ENCODE measurements at regions not wholly inside any gene's neighbourhood (a gene's known extent, or its start where the extent isn't known, plus 50 kb on each side); places are given as distances from the start of the nearest gene placed in this dataset.

DNA sequence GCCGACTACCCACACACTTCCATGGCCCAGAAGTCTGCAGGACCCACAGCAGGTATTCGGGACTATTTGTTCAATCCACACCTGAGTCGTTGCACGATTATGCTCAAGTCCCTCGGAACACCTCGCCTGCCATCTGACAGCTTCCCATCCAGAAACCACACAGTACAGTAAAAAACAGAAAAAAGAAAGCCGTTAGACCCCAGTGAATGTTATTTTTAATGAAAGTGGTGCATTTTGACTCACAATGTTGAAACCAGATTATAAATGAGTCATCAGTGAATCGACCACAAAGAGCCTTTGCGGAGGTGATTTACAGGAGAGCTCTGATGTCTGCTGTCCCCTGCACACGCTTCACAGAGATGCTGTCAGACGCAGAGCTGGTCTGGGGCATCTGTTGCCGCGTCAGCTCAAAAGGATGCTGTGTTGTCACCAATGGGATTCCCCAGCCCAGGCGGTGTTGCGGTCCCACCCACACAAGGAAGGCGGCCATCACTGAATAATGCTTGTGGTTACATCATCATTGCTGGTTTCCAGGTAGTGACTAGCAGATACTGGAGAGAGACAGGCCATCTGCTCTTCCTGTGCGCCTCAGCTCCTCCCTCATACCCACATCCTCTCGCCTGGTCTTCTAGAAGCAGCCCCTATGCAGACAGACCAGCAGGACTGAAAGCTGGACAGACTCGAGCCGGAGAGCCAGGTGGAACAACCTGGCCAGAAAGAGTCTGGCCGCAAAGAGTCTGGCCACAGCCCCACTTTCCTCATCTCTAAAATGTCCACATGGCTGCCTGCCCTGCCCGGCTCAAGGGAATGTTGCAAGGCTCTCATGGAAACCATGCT, 116.8 kb downstream of the TOMM20 start:
- peak; percentile 56 for DNase-seq (ENCODE audit: insufficient read length, low spot score)
- peak; percentile 99 for FAIRE-seq

DNA sequence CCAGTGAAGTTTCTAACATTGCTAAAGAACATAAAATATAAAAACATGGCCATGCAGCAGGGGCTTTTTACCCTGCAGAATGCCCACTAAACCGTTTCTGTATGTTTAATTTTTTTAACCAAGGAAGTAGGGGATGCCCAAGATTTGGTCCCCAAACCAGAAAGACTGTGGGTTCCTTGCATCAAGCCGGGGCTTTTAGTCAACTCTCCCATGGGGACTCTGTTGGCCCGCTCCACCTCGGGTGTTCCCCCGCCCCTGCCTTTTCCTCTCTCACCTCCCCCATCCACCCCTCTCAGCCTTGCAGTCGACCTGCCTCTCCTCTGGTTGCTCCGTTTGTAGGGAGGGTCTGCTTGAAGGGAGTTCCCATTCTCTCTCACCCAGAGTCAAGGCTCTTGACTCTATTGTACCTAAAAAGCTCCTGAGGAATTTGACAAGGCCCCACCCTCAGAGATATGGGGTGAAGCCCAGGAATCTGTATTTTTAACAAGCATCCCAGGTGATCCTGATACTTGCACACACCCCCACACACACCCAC, 117.5 kb downstream of the TOMM20 start:
- DNase-seq (ENCODE audit: insufficient read length, low spot score), result no peak
- peak; percentile 79 for FAIRE-seq

DNA sequence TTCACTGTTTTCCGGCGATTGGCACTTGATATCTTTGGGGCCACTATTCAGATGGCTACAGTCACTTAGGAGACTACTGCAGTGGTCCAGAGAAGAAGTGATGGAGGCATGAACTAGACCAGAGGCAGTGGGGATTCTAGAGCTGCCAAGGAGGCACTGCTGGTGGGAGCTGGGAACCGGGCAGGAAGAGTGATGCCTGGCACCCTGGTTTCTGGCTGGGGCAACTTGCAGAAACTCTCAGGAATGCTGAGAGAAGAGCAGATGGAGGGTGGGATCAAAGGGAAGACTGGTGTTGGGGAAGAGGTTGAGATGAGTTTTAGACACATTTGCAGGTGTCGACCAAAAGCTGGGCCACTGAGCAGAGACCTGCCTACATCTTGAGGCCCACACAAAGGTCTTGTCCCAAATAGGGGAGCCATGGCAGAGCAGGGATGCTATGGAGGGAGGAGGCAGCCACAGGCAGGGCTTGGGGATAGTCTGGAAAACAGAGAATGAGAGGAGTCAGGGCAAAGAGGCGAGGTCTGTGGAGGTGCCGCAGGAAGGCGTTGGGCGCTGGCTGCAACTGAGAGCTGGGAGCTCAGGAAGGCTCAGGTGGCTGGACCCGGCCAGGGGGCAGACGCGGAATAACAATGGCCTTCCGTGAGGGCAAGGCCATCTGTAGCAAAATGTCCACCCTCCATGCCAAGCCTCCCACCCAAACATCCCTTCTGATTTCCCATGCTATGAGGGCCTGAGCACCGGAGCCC, 118.9 kb downstream of the TOMM20 start:
- FAIRE-seq (no peak), DNase-seq (ENCODE audit: insufficient read length, low spot score) (no peak)

DNA sequence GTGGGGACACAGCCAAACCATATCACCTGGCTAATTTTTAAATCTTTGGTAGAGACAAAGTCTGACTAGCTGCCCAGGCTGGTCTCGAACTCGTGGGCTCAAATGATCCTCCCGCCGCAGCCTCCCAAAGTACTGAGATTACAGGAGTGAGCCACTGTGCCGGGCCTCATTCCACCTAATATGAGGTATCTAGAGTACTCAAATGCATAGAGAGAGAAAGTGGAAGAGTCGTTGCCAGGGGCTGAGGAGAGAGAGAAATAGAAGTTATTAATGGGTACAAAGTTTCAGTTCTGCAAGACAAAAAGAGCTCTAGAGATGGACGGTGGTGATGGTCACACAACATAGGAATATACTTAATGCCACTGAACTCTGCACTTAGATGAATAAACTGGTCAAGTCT, 119.6 kb downstream of the TOMM20 start:
- DNase-seq (ENCODE audit: insufficient read length, low spot score), result no peak
- peak; percentile 69 for FAIRE-seq

DNA sequence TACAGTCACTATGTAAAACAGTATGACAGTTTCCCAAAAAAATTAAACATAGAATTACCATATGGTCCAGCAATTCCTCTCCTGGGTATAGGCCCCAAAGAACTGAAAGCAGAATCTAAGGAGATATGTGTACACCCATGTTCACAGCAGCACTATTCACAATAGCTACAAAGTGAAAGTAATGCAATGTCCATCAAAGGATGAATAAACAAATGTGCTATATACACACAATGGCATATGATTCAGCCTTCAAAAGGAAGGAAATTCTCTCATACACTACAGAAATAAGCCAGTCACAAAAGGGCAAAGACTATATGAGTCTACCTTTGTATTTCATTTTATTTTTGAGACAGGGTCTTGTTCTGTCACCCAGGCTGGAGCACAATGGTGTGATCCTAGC, 120.4 kb downstream of the TOMM20 start:
- DNase-seq (ENCODE audit: insufficient read length, low spot score), result no peak
- FAIRE-seq, result no peak

GRCh38 chr1:235006816-235007215, 121.8 kb downstream of the TOMM20 start:
- DNase-seq (ENCODE audit: insufficient read length, low spot score), result no peak
- FAIRE-seq, result peak; percentile 53

- peak; percentile 85 for FAIRE-seq
These were observed 122.4 kb downstream of the TOMM20 start for GRCh38 chr1:235006132-235006721.

GRCh38 chr1:235004840-235005391, 123.7 kb downstream of the TOMM20 start:
- peak; percentile 75 for FAIRE-seq
- DNase-seq (ENCODE audit: insufficient read length, low spot score), result no peak

More at GRCh38 chr1:235006132-235006721, 122.4 kb downstream of the TOMM20 start:
- no peak for DNase-seq (ENCODE audit: insufficient read length, low spot score)

- no peak for FAIRE-seq
- DNase-seq (ENCODE audit: insufficient read length, low spot score), result no peak
These were observed 124.4 kb downstream of the TOMM20 start for GRCh38 chr1:235004276-235004675.

GRCh38 chr1:235002706-235003300, 125.8 kb downstream of the TOMM20 start:
- no peak for FAIRE-seq

GRCh38 chr1:234999513-234999940, 129.1 kb downstream of the TOMM20 start:
- DNase-seq (ENCODE audit: insufficient read length, low spot score) (no peak), FAIRE-seq (no peak)

More at GRCh38 chr1:235002706-235003300, 125.8 kb downstream of the TOMM20 start:
- no peak for DNase-seq (ENCODE audit: insufficient read length, low spot score)

DNA sequence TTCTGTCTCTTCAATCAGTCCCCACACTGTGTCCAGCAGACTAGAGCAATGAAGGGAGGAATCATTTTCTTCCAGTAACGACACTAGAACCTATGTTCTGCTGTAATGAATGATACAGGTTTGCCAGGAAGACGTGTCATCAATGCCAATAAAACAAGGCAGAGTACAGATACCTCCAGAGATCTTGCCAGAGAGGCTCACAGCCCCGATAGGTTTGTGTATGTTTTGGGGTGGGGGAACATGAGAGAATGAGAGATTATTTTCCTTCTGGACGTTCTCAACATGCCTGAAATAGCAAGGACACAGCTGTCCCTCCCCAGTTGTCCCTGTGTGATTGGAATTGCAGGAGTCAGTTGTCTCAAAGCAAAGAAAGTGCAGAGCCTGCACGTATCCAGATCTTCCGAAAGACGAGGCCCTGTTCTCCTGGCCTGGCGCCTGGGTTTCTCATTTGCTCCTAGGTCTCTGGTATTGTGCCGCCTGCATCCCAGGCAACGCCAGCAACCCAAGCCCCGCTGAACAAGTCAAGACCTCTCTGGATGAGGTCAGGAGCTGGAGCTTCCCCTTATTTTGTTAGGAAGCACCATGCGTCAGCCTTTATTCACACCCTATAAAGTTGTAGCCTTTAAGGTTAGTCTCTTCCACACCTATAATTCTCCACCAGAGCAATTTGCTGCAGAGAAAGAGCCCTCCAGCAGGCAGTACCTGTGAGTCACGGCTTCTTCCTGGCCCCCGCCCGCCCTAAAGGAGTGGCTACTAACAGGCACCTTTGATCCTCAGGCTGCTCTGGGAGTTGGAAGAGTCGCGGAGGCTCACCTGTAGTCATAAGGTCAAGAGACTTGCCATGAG, 130.5 kb downstream of the TOMM20 start:
- no peak for DNase-seq (ENCODE audit: insufficient read length, low spot score)
- no peak for FAIRE-seq

DNA sequence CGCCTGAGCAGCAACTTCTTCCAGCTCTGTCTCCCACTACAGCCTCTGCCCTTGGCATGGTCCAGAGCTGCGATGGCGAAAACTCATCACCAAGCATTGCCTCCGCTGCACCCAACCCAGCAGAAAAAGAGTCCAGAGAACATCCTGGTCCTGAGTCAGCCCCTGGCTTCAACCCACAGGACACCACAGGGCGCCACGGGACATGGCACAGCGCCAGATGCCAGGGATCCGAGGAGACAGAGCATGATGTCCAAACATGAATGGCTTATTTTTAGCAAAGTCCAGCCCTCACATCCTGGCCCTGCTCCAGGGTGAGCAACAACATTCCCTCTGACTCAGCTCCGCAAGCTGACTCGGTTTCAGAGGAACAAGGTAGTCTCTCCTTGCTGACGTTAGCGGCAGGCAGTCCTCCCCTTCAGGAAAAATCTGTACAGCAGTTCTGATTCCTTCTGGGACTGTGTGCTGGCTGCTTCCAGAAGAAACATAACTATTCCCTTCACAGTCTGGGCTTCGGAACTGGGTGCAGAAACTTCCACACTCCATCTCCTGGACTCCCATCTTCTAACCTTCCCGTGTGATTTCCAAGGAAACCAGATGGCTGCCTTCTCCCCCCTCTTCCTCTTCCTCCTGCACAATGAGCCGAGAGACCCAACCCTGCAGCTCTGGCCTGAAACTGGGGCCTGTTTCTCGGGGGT, 131.3 kb downstream of the TOMM20 start:
- no peak for FAIRE-seq
- no peak for DNase-seq (ENCODE audit: insufficient read length, low spot score)

DNA sequence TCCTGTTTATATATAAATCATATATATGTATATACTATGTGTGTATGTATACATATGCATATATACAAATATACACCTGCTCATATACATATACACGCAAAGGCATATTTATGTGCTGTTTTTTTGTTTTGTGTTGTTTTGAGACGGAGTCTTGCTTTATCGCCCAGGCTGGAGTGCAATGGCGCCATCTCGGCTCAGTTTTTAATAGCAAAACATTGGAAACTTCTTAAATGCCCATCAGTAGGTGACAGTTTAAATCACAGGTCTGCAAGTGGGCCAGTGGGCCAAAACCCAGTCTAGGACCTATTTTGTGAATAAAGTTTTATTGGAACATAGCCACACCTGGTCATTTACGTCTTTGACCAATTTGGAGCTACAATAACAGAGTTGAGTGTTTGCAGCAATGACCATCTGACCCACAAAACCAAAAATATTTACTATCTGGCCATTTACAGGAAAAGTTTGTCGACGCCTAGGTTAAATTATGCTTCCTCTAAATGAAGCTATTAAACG, 132.3 kb downstream of the TOMM20 start:
- FAIRE-seq (no peak), DNase-seq (ENCODE audit: insufficient read length, low spot score) (no peak)

GRCh38 chr1:234994436-234995295, 134.0 kb downstream of the TOMM20 start:
- no peak for DNase-seq (ENCODE audit: insufficient read length, low spot score)
- FAIRE-seq, result no peak

- no peak for FAIRE-seq
- DNase-seq (ENCODE audit: insufficient read length, low spot score), result no peak
These were observed 136.6 kb downstream of the TOMM20 start for GRCh38 chr1:234992065-234992464.

GRCh38 chr1:234990874-234991801, 137.5 kb downstream of the TOMM20 start:
- DNase-seq (ENCODE audit: insufficient read length, low spot score) (no peak), FAIRE-seq (peak; percentile 80)
